ENCODE measurements at regions not wholly inside any gene's neighbourhood (a gene's known extent, or its start where the extent isn't known, plus 50 kb on each side); places are given as distances from the start of the nearest gene placed in this dataset.

- Histone ChIP-seq H3K18ac (ENCODE audit: insufficient read length, low read depth, low read length) (no peak overlapping the region), H4K91ac (ENCODE audit: insufficient read length, low read depth, low read length) (no peak overlapping the region), H2BK15ac (ENCODE audit: low read depth, low read length) (no peak overlapping the region; the same call in 1 of the 2 replicates), H2AFZ (ENCODE audit: low read length) (no peak overlapping the region), H3K27me3 (ENCODE audit: insufficient read depth, low read length) (no peaks in the 10 kb centered on the region), H3K27ac (ENCODE audit: insufficient read length, low read depth, low read length) (no peak overlapping the region), H2BK12ac (ENCODE audit: insufficient read length, low read depth, low read length) (no peak overlapping the region), H3T11ph (ENCODE audit: low read length) (no peak overlapping the region), H2BK20ac (ENCODE audit: low read depth, low read length, poor library complexity, severe bottlenecking) (no peak overlapping the region), H4K5ac (ENCODE audit: insufficient read length, low read depth, low read length) (no peak overlapping the region), H3K4me1 (ENCODE audit: insufficient read depth, low read length) (no peaks in the 10 kb centered on the region), H3K79me1 (ENCODE audit: insufficient read depth, low read depth, low read length, poor library complexity, severe bottlenecking) (no peaks in the 10 kb centered on the region), H3K9me3 (ENCODE audit: control insufficient read depth, low read depth, low read length) (no peaks in the 10 kb centered on the region), H3K23me2 (ENCODE audit: insufficient read length, low read depth, low read length, poor library complexity, severe bottlenecking) (no peaks in the 10 kb centered on the region), H4K8ac (replicated peaks; ENCODE audit: insufficient read length, low read depth, low read length) (no peak overlapping the region), H3K79me2 (ENCODE audit: insufficient read depth, low read length) (no peaks in the 10 kb centered on the region), H2BK120ac (ENCODE audit: low read depth, low read length, poor library complexity, severe bottlenecking) (no peak overlapping the region), H2BK5ac (ENCODE audit: insufficient read length, low read length) (no peak overlapping the region), H3K4me2 (ENCODE audit: insufficient read depth, insufficient read length, low read length) (no peak overlapping the region), H4K20me1 (ENCODE audit: control insufficient read depth, insufficient read depth, insufficient read length) (no peaks in the 10 kb centered on the region), H3K9ac (ENCODE audit: extremely low read depth, insufficient read length, low read length) (no peak overlapping the region), H3K4ac (ENCODE audit: low read depth, low read length) (no peak overlapping the region), H2AK5ac (ENCODE audit: insufficient read length, low read length) (no peak overlapping the region), H3K14ac (ENCODE audit: insufficient read depth, low read length) (no peak overlapping the region), H3K56ac (ENCODE audit: insufficient read length, low read depth, low read length) (no peak overlapping the region), H3K23ac (ENCODE audit: insufficient read length, low read depth, low read length) (no peak overlapping the region)
- Mint-ChIP-seq H3K27me3 (ENCODE audit: low read depth) (peaks cover 6% of the 10 kb centered on the region), H3K9me3 (no peaks in the 10 kb centered on the region), H3K27ac (no peak overlapping the region), H3K4me1 (peaks cover 16 to 17% of the 10 kb centered on the region in 2 experiments), H3K36me3 (ENCODE audit: insufficient read depth in 1 of 3, low read depth in 3 of 3) (peaks cover 0 to 2% (median 0%) of the 10 kb centered on the region in 3 experiments; a peak in 2 of 7 replicates), H3K4me3 (no peak overlapping the region)
- WGBS (ENCODE audit: extremely low coverage, insufficient read length, low lambda C conversion rate): no CpG with 5 or more reads among the region's 5 CpGs
- TF ChIP-seq CTCF (conservative IDR thresholded peaks at IDR 0.05): no peak
- no peak for DNase-seq
Observed at GRCh38 chr2:234139755-234140154, 89.3 kb downstream of the SPP2 start.

Data from H9 (cell line).